ENCODE measurements at regions not wholly inside any gene's neighbourhood (a gene's known extent, or its start where the extent isn't known, plus 50 kb on each side); places are given as distances from the start of the nearest gene placed in this dataset.

DNA sequence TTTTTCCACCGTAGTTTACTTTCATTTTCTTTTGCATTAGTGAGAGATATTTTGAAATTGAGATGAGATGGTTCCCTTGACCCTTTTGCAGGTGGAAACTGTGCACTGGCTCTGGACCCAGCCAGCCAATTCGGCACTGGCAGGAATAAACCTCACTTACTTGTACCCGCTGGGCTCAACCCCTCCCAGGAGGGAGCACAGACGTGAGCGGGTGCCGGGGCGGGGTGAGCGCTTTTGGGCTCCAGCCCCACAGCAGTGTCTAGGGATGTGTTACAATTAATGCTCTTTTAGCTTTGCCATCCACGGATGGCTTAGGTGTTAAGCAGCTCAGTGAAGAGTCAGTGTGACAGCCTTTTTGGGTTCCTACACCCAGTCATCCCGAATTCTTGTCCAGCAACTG, 766.1 kb upstream of the CHD1 start:
- Histone ChIP-seq H3K4me1 (ENCODE audit: control insufficient read depth in 1 of 2, insufficient read depth in 2 of 2, low read depth in 1 of 2, low read length in 1 of 2) (no peaks in the 10 kb centered on the region), H3F3A (replicated peaks; ENCODE audit: insufficient read depth) (no peaks in the 10 kb centered on the region), H3K79me2 (ENCODE audit: insufficient read depth) (no peaks in the 10 kb centered on the region), H3K9me3 (no peaks in the 10 kb centered on the region), H3K36me3 (replicated peaks in 1 of 2; ENCODE audit: control insufficient read depth in 1 of 2, insufficient read depth in 2 of 2, low read length in 1 of 2) (no peaks in the 10 kb centered on the region), H2AFZ (ENCODE audit: low read depth) (no peak overlapping the region; the same call in 1 of the 2 replicates), H3K27me3 (ENCODE audit: insufficient read depth) (no peaks in the 10 kb centered on the region), H4K20me1 (ENCODE audit: insufficient read depth) (no peaks in the 10 kb centered on the region), H3K4me3 (ENCODE audit: low read depth in 2 of 2, low read length in 1 of 2) (peak overlapping the region; percentile 22 to 24; a peak in 2 of 4 replicates), H3K27ac (ENCODE audit: low read depth in 2 of 2, low read length in 1 of 2) (no peak overlapping the region), H3K9me2 (no peaks in the 10 kb centered on the region), H3K9ac (no peak overlapping the region), H3K4me2 (peak overlapping the region; percentile 53)
- POLR2A ChIA-PET: no interaction called here
- no peak for DNase-seq
- whole genome bisulfite sequencing (ENCODE audit: low lambda C conversion rate): 50% methylated on average over 10 of the region's 10 CpGs
- CTCF ChIA-PET: interaction anchor here (1.0 kb wide), 1 partner anchor 22 kb away, joined by 3 read pairs; no protein-coding TSS in a partner anchor
- TF ChIP-seq, protein P1, sequence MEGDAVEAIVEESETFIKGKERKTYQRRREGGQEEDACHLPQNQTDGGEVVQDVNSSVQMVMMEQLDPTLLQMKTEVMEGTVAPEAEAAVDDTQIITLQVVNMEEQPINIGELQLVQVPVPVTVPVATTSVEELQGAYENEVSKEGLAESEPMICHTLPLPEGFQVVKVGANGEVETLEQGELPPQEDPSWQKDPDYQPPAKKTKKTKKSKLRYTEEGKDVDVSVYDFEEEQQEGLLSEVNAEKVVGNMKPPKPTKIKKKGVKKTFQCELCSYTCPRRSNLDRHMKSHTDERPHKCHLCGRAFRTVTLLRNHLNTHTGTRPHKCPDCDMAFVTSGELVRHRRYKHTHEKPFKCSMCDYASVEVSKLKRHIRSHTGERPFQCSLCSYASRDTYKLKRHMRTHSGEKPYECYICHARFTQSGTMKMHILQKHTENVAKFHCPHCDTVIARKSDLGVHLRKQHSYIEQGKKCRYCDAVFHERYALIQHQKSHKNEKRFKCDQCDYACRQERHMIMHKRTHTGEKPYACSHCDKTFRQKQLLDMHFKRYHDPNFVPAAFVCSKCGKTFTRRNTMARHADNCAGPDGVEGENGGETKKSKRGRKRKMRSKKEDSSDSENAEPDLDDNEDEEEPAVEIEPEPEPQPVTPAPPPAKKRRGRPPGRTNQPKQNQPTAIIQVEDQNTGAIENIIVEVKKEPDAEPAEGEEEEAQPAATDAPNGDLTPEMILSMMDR (IDR thresholded peaks at IDR 0.05): no peak
- no peak for TF ChIP-seq EZH2phosphoT487 (IDR thresholded peaks at IDR 0.05; ENCODE audit: borderline replicate concordance, low read depth)
- no peak for TF ChIP-seq GATA2 (CRISPR knock-in tag; IDR thresholded peaks at IDR 0.05)
- no peak for TF ChIP-seq MXI1 (IDR thresholded peaks at IDR 0.05; ENCODE audit: low read depth, low read length)
- no peak for TF ChIP-seq FOXJ3 (CRISPR knock-in tag; IDR thresholded peaks at IDR 0.05)
- TF ChIP-seq SIN3A (IDR thresholded peaks at IDR 0.05; ENCODE audit: borderline replicate concordance, low read depth, low read length): no peak
- TF ChIP-seq RFX5 (IDR thresholded peaks at IDR 0.05; ENCODE audit: low read length): no peak
- TF ChIP-seq SMC3 (IDR thresholded peaks at IDR 0.05; ENCODE audit: low read depth, low read length): no peak
- TF ChIP-seq, protein P2, sequence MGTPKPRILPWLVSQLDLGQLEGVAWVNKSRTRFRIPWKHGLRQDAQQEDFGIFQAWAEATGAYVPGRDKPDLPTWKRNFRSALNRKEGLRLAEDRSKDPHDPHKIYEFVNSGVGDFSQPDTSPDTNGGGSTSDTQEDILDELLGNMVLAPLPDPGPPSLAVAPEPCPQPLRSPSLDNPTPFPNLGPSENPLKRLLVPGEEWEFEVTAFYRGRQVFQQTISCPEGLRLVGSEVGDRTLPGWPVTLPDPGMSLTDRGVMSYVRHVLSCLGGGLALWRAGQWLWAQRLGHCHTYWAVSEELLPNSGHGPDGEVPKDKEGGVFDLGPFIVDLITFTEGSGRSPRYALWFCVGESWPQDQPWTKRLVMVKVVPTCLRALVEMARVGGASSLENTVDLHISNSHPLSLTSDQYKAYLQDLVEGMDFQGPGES (IDR thresholded peaks at IDR 0.05; ENCODE audit: low read depth, low read length): no peak
- TF ChIP-seq, protein P3, sequence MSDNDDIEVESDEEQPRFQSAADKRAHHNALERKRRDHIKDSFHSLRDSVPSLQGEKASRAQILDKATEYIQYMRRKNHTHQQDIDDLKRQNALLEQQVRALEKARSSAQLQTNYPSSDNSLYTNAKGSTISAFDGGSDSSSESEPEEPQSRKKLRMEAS (IDR thresholded peaks at IDR 0.05; ENCODE audit: low read depth): no peak
- no peak for TF ChIP-seq ELF1 (IDR thresholded peaks at IDR 0.05)
- no peak for TF ChIP-seq TAF1 (IDR thresholded peaks at IDR 0.05; ENCODE audit: borderline replicate concordance, low read depth, low read length)

DNA sequence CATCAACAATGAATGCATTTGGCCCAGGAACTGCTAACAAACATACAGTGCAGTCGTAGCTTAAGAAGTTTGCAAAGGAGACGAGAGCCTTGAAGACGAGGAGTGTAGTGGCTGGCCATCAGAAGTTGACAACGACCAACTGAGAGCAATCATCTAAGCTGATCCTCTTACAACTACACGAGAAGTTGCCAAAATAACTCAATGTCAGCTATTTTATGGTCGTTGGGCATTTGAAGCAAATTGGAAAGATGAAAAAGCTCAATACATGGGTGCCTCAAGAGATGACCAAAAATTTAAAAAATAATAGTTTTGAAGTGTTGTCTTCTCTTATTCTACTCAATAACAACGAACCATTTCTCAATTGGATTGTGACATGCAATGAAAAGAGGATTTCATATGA, 757.7 kb upstream of the CHD1 start:
- Histone ChIP-seq H3K4me3 (ENCODE audit: low read depth in 2 of 2, low read length in 1 of 2) (no peak overlapping the region), H3K27ac (ENCODE audit: low read depth in 2 of 2, low read length in 1 of 2) (no peak overlapping the region), H3K9ac (no peak overlapping the region), H3K27me3 (ENCODE audit: insufficient read depth) (no peaks in the 10 kb centered on the region), H3K9me2 (no peaks in the 10 kb centered on the region), H3K36me3 (replicated peaks in 1 of 2; ENCODE audit: control insufficient read depth in 1 of 2, insufficient read depth in 2 of 2, low read length in 1 of 2) (no peaks in the 10 kb centered on the region), H4K20me1 (ENCODE audit: insufficient read depth) (no peaks in the 10 kb centered on the region), H3K79me2 (ENCODE audit: insufficient read depth) (no peaks in the 10 kb centered on the region), H3K9me3 (no peaks in the 10 kb centered on the region), H2AFZ (ENCODE audit: low read depth) (no peak overlapping the region), H3K4me1 (ENCODE audit: control insufficient read depth in 1 of 2, insufficient read depth in 2 of 2, low read depth in 1 of 2, low read length in 1 of 2) (no peaks in the 10 kb centered on the region), H3K4me2 (no peak overlapping the region), H3F3A (replicated peaks; ENCODE audit: insufficient read depth) (no peaks in the 10 kb centered on the region)
- CTCF ChIA-PET: no interaction called here
- DNase-seq: no peak
- TF ChIP-seq GATA2 (CRISPR knock-in tag; IDR thresholded peaks at IDR 0.05) (no peak), FOXM1 (IDR thresholded peaks at IDR 0.05; ENCODE audit: low read depth) (no peak), FOXJ3 (CRISPR knock-in tag; IDR thresholded peaks at IDR 0.05) (no peak), RCOR1 (IDR thresholded peaks at IDR 0.05; ENCODE audit: low read length) (no peak)
- TF ChIP-seq, protein P1 (IDR thresholded peaks at IDR 0.05): no peak
- TF ChIP-seq, protein P4, sequence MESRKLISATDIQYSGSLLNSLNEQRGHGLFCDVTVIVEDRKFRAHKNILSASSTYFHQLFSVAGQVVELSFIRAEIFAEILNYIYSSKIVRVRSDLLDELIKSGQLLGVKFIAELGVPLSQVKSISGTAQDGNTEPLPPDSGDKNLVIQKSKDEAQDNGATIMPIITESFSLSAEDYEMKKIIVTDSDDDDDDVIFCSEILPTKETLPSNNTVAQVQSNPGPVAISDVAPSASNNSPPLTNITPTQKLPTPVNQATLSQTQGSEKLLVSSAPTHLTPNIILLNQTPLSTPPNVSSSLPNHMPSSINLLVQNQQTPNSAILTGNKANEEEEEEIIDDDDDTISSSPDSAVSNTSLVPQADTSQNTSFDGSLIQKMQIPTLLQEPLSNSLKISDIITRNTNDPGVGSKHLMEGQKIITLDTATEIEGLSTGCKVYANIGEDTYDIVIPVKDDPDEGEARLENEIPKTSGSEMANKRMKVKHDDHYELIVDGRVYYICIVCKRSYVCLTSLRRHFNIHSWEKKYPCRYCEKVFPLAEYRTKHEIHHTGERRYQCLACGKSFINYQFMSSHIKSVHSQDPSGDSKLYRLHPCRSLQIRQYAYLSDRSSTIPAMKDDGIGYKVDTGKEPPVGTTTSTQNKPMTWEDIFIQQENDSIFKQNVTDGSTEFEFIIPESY (IDR thresholded peaks at IDR 0.05; ENCODE audit: borderline replicate concordance, low read depth): no peak
- 6% methylated on average over 7 of the region's 7 CpGs for WGBS (ENCODE audit: low lambda C conversion rate)
- POLR2A ChIA-PET: no interaction called here

All from SK-N-SH (cell line).